ENCODE measurements at regions not wholly inside any gene's neighbourhood (a gene's known extent, or its start where the extent isn't known, plus 50 kb on each side); places are given as distances from the start of the nearest gene placed in this dataset.

GRCh38 chr4:187064033-187064432, 340.4 kb upstream of the FAT1 start:
- TF ChIP-seq MAX (IDR thresholded peaks at IDR 0.05) (no peak), ZBTB7A (IDR thresholded peaks at IDR 0.05; ENCODE audit: low read depth) (no peak), CEBPB (IDR thresholded peaks at IDR 0.05) (no peak), EGR1 (IDR thresholded peaks at IDR 0.05) (no peak), TCF12 (IDR thresholded peaks at IDR 0.05; ENCODE audit: low read depth) (no peak), CREB1 (IDR thresholded peaks at IDR 0.05; ENCODE audit: low read depth) (no peak)

GRCh38 chr4:187065396-187065795, 341.7 kb upstream of the FAT1 start:
- TF ChIP-seq YY1 (IDR thresholded peaks at IDR 0.05; ENCODE audit: low read depth) (no peak), ZBTB7A (IDR thresholded peaks at IDR 0.05; ENCODE audit: low read depth) (no peak), CEBPB (IDR thresholded peaks at IDR 0.05) (no peak)

GRCh38 chr4:187065806-187066205, 342.1 kb upstream of the FAT1 start:
- no peak for TF ChIP-seq EP300 (IDR thresholded peaks at IDR 0.05; ENCODE audit: borderline replicate concordance)

- TF ChIP-seq RAD21 (IDR thresholded peaks at IDR 0.05; ENCODE audit: low read depth) = no peak
- TF ChIP-seq EP300 (IDR thresholded peaks at IDR 0.05; ENCODE audit: borderline replicate concordance) = no peak
- no peak for TF ChIP-seq MAX (IDR thresholded peaks at IDR 0.05)
- TF ChIP-seq YY1 (IDR thresholded peaks at IDR 0.05; ENCODE audit: low read depth) = no peak
- no peak for TF ChIP-seq NFIC (IDR thresholded peaks at IDR 0.05)
- no peak for TF ChIP-seq TEAD4 (IDR thresholded peaks at IDR 0.05)
- no peak for TF ChIP-seq FOXM1 (IDR thresholded peaks at IDR 0.05; ENCODE audit: borderline replicate concordance, low read depth)
- no peak for TF ChIP-seq REST (IDR thresholded peaks at IDR 0.05; ENCODE audit: low read depth)
- TF ChIP-seq ZBTB7A (IDR thresholded peaks at IDR 0.05; ENCODE audit: low read depth) = no peak
- no peak for TF ChIP-seq USF1 (IDR thresholded peaks at IDR 0.05)
- no peak for TF ChIP-seq TCF12 (IDR thresholded peaks at IDR 0.05; ENCODE audit: low read depth)
- no peak for TF ChIP-seq EGR1 (IDR thresholded peaks at IDR 0.05)
- TF ChIP-seq CEBPB (IDR thresholded peaks at IDR 0.05) = no peak
- TF ChIP-seq TAF1 (IDR thresholded peaks at IDR 0.05; ENCODE audit: low read depth) = no peak
- no peak for TF ChIP-seq CREB1 (IDR thresholded peaks at IDR 0.05; ENCODE audit: low read depth)
Observed at GRCh38 chr4:187069398-187069797, 345.7 kb upstream of the FAT1 start.

- TF ChIP-seq YY1 (IDR thresholded peaks at IDR 0.05; ENCODE audit: low read depth) (no peak), MAX (IDR thresholded peaks at IDR 0.05) (no peak), CREB1 (IDR thresholded peaks at IDR 0.05; ENCODE audit: low read depth) (no peak), TEAD4 (IDR thresholded peaks at IDR 0.05) (no peak), NFIC (IDR thresholded peaks at IDR 0.05) (no peak), EGR1 (IDR thresholded peaks at IDR 0.05) (no peak), RAD21 (IDR thresholded peaks at IDR 0.05; ENCODE audit: low read depth) (no peak), USF1 (IDR thresholded peaks at IDR 0.05) (no peak), TAF1 (IDR thresholded peaks at IDR 0.05; ENCODE audit: low read depth) (no peak), REST (IDR thresholded peaks at IDR 0.05; ENCODE audit: low read depth) (no peak), FOXM1 (IDR thresholded peaks at IDR 0.05; ENCODE audit: borderline replicate concordance, low read depth) (no peak), CEBPB (IDR thresholded peaks at IDR 0.05) (no peak), ZBTB7A (IDR thresholded peaks at IDR 0.05; ENCODE audit: low read depth) (no peak), EP300 (IDR thresholded peaks at IDR 0.05; ENCODE audit: borderline replicate concordance) (no peak), TCF12 (IDR thresholded peaks at IDR 0.05; ENCODE audit: low read depth) (no peak)
Observed at GRCh38 chr4:187070158-187070557, 346.5 kb upstream of the FAT1 start.

- no peak for TF ChIP-seq FOXM1 (IDR thresholded peaks at IDR 0.05; ENCODE audit: borderline replicate concordance, low read depth)
- TF ChIP-seq TAF1 (IDR thresholded peaks at IDR 0.05; ENCODE audit: low read depth) = no peak
- no peak for TF ChIP-seq REST (IDR thresholded peaks at IDR 0.05; ENCODE audit: low read depth)
- no peak for TF ChIP-seq EP300 (IDR thresholded peaks at IDR 0.05; ENCODE audit: borderline replicate concordance)
- TF ChIP-seq RAD21 (IDR thresholded peaks at IDR 0.05; ENCODE audit: low read depth) = no peak
- no peak for TF ChIP-seq MAX (IDR thresholded peaks at IDR 0.05)
- TF ChIP-seq ZBTB7A (IDR thresholded peaks at IDR 0.05; ENCODE audit: low read depth) = no peak
- TF ChIP-seq NFIC (IDR thresholded peaks at IDR 0.05) = no peak
- TF ChIP-seq CEBPB (IDR thresholded peaks at IDR 0.05) = no peak
- no peak for TF ChIP-seq TEAD4 (IDR thresholded peaks at IDR 0.05)
Observed at GRCh38 chr4:187070740-187071139, 347.1 kb upstream of the FAT1 start.

Measured in Ishikawa (cell line).